Fibroblast of the aortic adventitia (primary cell): ENCODE measurements at regions not wholly inside any gene's neighbourhood (a gene's known extent, or its start where the extent isn't known, plus 50 kb on each side); places are given as distances from the start of the nearest gene placed in this dataset.

ENCODE experiments used
- DNase-seq: peaks from one replicate; pipeline ENCODE4 v3.0.0-alpha.2; 2010; ENCODE audit warnings: low read depth
- H3K4me3 ChIP-seq: 2 replicates; pipeline ENCODE4 v1.5.1; 2011; ENCODE audit warnings: low read depth, mild to moderate bottlenecking, control low read depth, low read length, moderate library complexity
- TF ChIP-seq, protein P1 (sequence below): IDR thresholded peaks from 2 replicates; pipeline ENCODE4 v1.5.1; 2011; ENCODE audit warnings: mild to moderate bottlenecking, low read length, control low read depth, inconsistent platforms; ENCODE audit not compliant: insufficient read depth

DNA sequence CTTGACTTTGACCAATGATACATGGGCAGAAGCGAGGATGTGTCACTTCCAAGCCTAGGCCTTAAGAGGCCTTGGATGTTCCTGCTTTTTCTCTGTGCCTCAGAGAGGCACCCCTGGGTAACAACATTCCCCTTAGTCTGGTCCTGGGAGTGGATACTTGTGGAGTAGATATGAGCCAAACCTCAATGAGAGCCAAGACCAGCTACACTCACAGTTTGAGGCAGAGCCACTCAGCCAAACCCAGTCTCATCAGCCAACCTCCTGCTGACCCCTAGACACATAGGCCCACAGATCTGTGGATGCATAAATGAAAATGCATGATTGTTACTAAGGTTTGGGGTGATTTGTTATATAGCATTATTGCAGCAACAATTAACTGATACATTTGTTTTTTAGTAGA lies 114.2 kb downstream of the ZNF621 start:
- TF ChIP-seq, protein P1, sequence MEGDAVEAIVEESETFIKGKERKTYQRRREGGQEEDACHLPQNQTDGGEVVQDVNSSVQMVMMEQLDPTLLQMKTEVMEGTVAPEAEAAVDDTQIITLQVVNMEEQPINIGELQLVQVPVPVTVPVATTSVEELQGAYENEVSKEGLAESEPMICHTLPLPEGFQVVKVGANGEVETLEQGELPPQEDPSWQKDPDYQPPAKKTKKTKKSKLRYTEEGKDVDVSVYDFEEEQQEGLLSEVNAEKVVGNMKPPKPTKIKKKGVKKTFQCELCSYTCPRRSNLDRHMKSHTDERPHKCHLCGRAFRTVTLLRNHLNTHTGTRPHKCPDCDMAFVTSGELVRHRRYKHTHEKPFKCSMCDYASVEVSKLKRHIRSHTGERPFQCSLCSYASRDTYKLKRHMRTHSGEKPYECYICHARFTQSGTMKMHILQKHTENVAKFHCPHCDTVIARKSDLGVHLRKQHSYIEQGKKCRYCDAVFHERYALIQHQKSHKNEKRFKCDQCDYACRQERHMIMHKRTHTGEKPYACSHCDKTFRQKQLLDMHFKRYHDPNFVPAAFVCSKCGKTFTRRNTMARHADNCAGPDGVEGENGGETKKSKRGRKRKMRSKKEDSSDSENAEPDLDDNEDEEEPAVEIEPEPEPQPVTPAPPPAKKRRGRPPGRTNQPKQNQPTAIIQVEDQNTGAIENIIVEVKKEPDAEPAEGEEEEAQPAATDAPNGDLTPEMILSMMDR = no peak
- DNase-seq = no peak
- H3K4me3 ChIP-seq = no peak overlapping the region

DNA sequence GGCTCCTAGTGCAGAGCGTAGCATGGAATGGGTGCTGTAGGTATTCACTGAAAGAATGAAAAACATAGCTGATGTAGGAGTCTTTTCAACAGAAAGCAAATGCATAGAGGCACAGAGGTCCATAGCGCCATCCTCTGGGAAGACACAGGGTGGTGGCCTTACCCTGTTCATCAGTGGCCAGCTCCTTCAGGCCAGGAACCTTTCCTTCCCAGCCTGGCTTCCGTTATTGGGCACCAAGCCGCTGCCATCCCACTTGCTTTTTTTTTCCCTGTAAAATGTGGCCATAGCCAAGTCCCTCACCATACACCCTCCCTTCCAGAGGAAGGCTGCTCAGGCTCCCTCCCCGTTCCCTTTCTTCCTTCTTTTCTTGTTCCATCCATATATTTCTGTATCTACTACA lies 118.1 kb downstream of the ZNF621 start:
- no peak overlapping the region for H3K4me3 ChIP-seq
- DNase-seq = no peak
- TF ChIP-seq, protein P1 = no peak

DNA sequence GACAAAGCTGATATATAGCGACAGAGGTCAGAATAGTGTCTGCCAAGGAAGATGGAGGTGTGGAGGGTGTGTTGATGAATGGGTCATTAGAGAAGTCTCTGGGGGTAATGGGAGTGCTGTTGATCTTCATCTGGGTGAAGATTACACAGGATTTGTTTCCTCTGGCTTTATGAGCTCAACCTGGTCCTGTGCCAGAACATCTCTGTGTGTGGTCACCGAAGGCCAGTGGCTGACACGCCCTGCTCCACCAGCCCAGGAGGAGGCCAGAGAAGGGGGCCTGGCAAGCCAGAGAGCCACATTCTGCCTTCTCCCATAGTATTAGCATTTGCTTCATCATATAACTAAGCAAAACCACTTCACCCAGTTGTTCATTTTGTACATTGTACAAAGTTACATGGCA lies 121.1 kb downstream of the ZNF621 start:
- TF ChIP-seq, protein P1 = no peak
- DNase-seq = no peak
- H3K4me3 ChIP-seq = no peak overlapping the region

DNA sequence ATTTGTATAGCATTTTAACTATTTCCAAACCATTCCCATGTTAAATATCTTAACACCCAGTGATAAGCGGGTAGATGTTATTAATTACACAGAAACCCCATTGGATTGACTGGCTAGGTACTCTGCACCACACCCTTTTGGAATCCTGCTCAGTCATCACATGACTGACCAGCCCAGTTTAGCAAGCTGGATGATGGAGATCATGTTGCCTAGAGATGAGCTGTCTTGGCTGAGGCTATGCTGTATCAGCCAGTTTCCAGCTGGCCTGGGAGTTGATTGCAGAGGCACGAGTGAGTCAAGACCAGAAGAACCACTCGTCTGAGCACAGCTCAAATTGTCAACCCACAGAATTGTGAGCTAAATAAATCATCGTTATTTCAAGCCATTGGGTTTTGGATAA lies 124.6 kb downstream of the ZNF621 start:
- no peak overlapping the region for H3K4me3 ChIP-seq
- TF ChIP-seq, protein P1 = no peak
- no peak for DNase-seq

- TF ChIP-seq, protein P1 = no peak
- no peak for DNase-seq
Measured at GRCh38 chr3:40652072-40652471, 127.3 kb downstream of the ZNF621 start.

GRCh38 chr3:40653001-40653400 lies 128.2 kb downstream of the ZNF621 start:
- TF ChIP-seq, protein P1 = no peak
- DNase-seq = no peak
- H3K4me3 ChIP-seq = no peak overlapping the region

More at GRCh38 chr3:40652072-40652471, 127.3 kb downstream of the ZNF621 start:
- no peak overlapping the region for H3K4me3 ChIP-seq

GRCh38 chr3:40653878-40654277 lies 129.1 kb downstream of the ZNF621 start:
- TF ChIP-seq, protein P1 = no peak
- DNase-seq = no peak
- H3K4me3 ChIP-seq = no peak overlapping the region
